Epithelial cell of prostate (primary cell): ENCODE measurements at regions not wholly inside any gene's neighbourhood (a gene's known extent, or its start where the extent isn't known, plus 50 kb on each side); places are given as distances from the start of the nearest gene placed in this dataset.

ENCODE experiments used
- DNase-seq: peaks from one replicate; pipeline ENCODE4 v3.0.0-alpha.2; 2011; ENCODE audit warnings: low read depth, low spot score
- H3K27ac ChIP-seq: fragments of 450-650 bp; 2 replicates; pipeline ENCODE4 v1.5.1; 2017; ENCODE audit warnings: mild to moderate bottlenecking

DNA sequence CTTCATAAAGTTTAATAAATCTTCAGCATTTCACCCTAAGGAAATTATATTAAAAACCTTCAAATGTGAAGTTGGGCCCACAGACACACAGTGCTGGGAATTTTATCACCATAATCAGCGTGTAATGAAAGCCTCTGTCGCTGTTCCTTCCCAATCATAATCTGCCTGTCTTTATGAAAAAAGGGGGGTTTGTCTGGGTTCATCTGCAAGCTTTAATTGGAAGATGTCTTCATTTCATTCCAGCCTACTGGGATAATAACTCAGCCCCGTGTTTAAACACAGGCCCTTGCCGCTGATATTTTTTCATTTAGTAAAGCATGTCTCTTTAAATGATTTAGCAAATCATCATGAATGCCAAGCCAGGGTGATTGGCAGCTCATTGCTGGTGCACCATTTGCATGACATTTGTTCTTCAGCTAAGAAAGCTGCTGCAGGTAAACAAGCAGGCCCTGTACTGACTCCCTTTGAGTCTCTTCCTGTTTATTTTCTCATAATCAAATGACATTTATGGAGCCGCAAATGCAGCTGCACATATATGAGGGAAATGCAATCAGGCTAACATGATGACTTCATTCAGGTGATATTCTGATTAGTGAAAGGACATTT lies 362.9 kb upstream of the TLE4 start:
- no peak for DNase-seq
- no peak overlapping the region for H3K27ac ChIP-seq

DNA sequence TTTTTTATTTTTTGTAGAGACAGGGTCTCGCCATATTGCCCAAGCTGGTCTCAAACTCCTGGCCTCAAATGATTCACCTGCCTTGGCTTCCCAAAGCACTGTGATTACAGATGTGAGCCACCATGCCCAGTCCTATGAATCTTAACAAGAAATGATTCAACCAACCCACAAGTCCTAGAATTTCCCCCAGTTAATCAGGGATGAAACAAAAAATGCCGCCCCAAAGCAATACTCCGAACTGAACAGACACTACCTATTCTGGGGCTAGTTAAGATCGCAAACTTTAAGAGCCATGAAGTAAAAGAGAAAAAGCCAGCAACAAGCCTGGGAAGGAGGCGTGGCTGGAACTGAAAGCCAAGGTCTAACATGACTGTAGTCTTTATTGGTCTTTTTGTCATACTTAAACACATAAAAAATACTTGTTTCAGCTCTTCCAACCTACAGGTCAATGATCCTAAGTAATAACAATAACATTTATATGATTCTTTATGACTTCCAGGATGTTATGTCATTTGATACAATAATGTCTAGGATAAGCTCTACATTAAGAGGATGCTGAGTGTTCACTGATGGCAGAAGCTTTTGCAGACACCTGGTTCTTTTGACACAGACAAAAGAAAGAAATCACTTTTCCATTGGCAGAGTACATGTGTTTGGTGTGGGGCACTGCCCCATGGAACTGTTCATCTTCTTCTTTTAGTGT lies 361.1 kb upstream of the TLE4 start:
- DNase-seq: no peak
- no peak overlapping the region for H3K27ac ChIP-seq

DNA sequence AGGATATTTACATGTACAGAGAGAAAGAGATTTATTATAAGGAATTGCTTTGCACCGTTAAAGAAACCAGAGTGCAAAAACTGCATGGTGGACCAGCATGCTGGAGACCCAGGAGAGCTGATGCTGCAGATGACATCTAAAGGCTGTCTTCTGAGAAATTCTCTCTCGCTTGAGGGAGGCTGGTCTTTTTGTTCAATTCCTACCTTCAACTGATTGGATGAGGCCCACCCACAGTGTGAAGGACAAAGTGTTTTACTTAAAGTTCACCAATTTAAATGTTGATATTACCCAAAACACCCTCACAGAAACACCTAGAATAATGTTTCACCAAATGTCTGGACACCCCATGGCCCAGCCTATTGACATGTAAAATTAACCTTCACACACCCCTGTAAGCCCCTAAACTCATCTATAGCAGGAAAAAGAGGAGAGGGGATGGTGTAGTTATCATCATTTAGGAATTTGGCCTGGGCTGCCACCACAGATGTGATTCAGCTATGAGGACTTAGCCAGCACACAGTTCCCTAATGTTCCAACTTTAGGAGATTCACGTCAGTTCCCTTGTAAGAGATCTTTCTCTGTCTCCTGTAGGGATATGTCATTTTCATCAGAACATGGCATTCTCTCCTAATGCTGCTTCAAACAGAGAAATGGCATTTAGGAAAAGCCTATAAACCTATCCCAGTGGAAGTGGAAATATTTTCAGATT lies 358.2 kb upstream of the TLE4 start:
- DNase-seq: no peak

DNA sequence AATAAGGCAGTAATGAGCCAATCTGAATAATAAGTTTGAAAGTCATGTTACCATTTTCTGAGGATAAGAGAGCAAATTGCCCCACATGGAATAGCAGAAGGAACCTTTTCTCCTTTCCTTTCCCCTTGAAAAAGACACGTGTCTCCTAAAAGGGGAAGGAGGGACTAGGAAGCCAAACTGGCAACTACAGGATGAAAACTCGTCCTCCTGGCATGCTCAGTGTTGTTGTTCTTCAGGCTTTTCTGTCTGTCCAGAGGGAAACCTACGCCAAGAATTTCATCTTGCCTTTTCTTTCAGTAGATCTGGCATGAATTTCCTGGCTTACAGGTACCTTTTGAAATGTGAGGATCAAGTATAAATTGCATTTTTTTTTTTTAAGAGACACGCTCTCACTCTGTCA lies 355.9 kb upstream of the TLE4 start:
- no peak for DNase-seq

More for the DNA sequence above, 358.2 kb upstream of the TLE4 start:
- no peak overlapping the region for H3K27ac ChIP-seq

DNA sequence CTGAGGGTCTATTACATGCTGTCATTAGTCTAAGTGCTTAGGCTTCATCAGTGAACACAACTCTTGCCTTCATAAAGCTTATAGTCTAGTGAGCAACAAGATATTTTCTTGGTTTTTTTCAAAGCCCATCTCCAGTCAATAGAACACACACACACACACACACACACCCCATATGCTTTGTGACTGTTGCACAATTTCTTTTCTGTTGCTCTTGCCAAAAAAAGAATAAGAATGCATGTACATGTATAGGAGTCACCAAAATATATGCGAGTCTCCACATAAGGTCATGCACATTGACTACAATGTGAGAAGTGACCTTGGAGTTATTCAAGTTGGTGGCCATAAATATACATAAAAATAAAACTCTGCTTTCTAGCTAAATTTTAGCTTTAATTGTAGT lies 351.5 kb upstream of the TLE4 start:
- no peak for DNase-seq
- H3K27ac ChIP-seq: no peak overlapping the region

More for the DNA sequence above, 355.9 kb upstream of the TLE4 start:
- no peak overlapping the region for H3K27ac ChIP-seq

DNA sequence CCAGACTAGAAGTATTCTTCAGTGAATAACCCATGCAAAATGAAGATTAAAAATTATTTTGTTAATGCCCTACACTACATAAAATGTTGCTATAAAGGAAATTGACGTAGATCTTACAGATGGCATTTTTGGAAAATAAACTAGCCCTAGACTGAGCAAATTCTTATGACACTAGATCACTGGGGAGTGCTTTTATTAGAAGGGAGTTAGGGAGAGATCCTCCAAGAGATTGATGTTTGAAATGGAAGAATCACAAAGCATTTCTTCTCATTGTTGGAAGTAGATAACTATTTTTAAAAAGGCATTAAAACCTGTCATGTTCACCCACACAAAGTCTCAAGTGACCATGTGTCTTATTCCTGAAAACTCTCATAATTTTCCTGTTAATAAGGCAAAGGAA lies 351.1 kb upstream of the TLE4 start:
- peak overlapping the region; percentile 3 for H3K27ac ChIP-seq
- DNase-seq: no peak

DNA sequence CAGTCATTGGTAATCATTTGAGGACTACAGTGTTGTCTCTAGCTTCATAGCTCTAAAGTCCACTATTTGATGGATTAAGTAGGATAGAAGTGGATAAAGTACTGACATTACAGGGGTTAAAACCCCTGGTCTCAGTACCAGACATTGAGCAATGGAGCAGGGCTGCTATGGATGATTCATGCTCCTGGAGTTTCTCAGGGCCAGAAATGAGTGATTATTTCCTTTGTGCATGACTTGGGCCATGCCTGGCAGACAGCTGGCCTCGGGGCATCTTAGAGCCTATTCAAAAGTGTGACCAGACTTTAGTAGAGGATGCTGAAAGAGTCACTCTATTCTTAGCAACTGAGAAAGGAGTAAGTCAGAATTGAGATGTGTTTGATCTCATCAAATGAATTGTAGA lies 350.7 kb upstream of the TLE4 start:
- H3K27ac ChIP-seq: peak overlapping the region; percentile 3
- DNase-seq: peak; percentile 73

DNA sequence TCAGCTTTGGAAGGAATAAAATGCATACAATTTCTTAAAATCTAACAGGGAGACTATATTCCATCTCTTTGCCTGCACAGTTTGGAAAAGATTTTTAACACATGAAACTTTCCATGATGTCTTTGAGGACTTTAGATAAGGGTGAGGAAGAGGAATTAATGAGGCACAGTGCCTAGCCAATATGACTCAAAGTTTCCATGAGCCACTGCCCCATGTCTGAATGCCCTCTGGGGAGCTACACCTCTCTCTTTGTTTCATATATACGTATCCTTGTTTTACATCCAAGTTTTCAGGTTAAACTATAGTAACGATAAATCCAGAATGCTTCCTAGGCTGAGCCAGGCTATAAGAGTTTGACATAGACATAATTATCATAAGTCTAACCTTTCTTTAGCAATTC lies 349.3 kb upstream of the TLE4 start:
- no peak overlapping the region for H3K27ac ChIP-seq
- no peak for DNase-seq

DNA sequence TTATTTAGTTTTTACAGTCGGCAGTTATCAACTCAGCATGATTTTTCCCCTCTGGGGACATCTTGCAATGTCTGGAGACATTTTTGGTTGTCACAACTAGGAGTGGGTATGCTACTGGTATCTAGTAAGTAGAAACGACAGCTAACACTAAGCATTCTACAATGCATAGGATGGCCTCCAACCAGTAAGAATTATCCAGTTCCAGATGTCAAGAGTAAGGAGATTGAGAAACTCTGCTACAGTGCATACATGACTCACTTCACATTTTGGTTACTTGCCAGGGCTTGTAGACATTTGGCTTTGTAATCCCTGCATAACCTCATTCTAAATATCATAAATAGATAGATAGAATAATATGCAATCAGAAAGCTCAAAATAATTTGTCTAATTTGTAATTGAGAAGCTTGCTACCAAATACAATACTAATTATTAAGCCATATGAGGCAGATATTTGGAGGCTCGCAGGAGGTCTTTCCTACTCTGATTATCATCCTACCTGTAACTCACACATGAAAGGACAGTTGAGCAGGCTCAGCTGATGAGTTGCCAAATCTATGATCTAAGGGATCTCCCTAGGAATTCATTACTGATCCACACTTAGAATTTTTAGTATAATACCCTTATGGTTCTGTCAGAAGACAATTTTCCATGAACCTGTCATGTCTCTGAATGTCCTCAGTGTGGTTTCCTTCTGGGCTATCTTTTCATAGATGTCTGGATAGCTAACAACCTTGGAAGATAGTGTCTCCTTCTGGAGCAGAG lies 346.9 kb upstream of the TLE4 start:
- H3K27ac ChIP-seq: no peak overlapping the region

DNA sequence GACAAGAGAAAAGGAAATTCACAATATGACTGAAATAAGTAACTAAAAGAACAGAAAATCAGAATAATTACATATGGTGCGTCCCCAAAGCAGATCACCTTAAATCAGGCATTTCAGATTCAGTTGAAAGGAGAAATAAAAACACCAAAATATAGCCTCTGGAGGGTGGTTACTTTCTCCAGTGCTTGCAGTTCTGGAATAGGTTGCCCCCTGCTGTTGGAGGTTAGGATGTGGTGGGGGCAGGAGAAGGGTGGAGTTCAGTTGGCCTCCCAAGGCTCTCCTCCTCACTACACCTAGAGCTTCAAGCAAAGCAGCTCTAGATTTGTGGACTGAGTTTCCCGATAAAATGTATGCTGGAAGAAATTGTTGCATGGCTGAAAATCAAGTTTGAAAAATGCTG lies 338.2 kb upstream of the TLE4 start:
- no peak overlapping the region for H3K27ac ChIP-seq
- DNase-seq: no peak

More for the DNA sequence above, 346.9 kb upstream of the TLE4 start:
- peak; percentile 49 for DNase-seq

DNA sequence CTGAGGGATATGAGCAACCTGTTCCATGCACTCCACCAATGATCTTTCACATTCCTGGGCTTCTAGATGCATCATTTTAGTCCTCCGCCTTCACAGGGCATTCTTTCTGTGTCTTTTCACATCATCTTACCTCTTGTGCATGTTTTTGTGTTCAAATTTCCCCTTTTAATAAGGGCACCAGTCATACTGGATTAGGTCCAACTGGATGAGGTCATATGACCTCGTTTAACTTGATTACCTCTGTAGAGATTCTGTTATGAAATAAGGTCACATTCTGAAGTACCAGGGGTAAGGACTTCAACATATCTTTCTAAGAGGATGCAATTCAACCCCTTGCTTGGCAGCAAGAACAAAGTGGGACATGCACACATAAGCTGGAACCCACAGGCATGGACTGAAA lies 335.3 kb upstream of the TLE4 start:
- DNase-seq: no peak
- no peak overlapping the region for H3K27ac ChIP-seq

DNA sequence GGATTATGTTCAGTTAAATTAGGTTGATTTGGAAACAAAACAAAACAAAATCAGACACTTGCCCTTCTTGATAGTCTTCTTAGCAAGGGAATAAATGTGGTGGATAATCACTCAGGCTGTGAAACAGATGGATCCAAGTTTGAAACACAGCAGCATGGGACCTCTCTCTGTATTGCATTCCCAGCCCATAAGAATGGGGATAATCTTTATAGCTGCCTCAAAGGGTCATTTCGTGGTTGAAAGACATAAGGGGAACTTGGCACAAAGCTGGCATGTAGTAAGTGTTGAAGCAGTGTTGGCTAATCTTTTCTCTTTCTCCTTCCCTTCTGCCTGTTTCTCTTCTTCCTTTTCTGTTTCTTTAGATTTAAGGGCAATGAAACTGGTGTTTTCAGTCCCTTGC lies 333.9 kb upstream of the TLE4 start:
- H3K27ac ChIP-seq: no peak overlapping the region
- no peak for DNase-seq

DNA sequence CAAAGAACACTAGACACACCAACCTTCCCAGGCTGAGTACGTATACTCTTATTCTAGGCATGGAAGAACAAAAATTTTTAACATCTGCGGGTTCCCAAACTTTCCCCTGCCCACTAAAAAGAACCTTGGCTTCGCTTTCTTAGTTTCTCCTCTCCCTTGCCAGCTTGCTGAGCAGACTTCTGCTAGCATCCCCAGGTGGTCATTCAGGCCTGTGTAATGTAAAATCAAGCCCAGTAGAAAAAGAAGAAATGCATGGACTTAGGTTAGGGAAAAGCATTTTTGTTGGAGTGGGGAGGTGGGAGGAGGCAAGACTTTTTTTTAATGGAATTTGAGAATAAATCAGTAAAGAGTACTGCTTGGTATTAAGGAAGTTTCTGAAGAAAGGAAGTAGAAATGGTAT lies 331.0 kb upstream of the TLE4 start:
- DNase-seq: no peak
- H3K27ac ChIP-seq: no peak overlapping the region

DNA sequence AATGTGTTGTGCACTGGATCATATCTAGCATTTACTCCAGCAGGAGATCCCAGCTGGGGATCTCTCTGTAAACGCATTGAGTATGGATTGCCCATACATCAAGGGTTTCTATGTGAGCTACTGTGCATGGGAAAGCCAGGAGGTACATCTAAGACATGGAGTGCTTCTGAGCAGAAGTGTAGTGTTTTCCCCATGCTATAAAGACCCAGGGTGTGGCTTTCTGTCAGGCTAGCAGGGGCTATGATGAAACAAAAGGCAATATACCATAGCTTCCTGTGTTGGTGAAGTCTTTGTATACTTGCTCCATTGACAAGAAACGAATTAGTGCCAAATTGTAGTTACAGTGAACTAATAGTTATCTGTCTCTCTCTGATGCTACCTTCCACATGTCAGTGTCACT lies 329.3 kb upstream of the TLE4 start:
- no peak for DNase-seq
- no peak overlapping the region for H3K27ac ChIP-seq

DNA sequence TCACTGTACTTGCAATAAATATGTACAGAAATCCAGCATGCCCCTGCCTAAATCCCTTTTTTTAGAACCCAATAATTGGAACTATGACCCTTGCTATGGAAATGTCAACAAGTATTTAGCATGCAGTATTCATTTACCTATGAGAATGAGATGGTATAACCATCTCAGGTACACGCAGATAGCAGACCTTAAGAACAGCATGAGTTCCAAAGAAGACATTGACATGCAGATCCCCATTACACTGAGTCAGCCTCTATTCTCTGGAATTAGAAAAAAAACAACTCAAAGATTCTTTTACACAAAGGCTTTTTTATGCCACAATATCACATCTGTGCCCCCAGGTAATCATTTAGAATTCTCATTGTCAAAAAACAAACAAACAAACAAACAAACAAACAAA lies 325.6 kb upstream of the TLE4 start:
- H3K27ac ChIP-seq: no peak overlapping the region
- DNase-seq: no peak

DNA sequence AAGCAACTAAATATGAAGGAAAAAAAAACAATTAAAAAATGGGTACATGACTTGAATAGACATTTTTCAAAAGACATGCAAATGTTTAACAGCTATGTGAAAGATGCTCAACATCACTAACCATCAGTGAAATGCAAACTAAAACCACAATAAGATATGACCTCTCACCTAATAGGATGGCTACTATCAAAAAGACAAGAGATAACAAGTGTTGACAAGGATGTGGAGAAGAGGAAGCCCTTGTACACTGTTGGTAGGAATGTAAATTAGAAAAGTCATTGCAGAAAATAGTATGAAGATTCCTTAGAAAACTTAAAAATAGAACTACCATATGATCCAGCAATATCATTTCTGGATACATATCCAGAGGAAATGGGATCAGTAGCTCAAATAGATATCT lies 324.7 kb upstream of the TLE4 start:
- no peak for DNase-seq

DNA sequence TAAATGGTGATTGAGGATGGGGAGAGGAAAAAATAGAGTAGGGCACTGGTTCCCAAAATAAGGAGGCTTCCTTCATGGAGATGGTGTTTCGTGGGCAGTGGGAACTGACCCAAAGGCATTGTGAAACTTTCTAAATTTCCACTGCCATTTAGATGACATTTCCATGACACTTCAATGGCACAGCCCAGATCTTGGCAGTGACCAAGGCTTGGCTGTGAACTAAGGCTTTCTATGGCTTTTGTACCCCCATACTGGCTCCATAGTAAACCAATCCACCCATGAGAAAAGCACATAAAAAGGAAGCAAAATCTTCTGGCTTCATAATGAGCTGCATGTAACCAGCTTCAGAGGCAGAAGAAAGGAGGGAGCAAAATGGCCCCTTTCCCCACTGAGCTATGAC lies 321.0 kb upstream of the TLE4 start:
- no peak overlapping the region for H3K27ac ChIP-seq
- DNase-seq: no peak

More for the DNA sequence above, 324.7 kb upstream of the TLE4 start:
- no peak overlapping the region for H3K27ac ChIP-seq

DNA sequence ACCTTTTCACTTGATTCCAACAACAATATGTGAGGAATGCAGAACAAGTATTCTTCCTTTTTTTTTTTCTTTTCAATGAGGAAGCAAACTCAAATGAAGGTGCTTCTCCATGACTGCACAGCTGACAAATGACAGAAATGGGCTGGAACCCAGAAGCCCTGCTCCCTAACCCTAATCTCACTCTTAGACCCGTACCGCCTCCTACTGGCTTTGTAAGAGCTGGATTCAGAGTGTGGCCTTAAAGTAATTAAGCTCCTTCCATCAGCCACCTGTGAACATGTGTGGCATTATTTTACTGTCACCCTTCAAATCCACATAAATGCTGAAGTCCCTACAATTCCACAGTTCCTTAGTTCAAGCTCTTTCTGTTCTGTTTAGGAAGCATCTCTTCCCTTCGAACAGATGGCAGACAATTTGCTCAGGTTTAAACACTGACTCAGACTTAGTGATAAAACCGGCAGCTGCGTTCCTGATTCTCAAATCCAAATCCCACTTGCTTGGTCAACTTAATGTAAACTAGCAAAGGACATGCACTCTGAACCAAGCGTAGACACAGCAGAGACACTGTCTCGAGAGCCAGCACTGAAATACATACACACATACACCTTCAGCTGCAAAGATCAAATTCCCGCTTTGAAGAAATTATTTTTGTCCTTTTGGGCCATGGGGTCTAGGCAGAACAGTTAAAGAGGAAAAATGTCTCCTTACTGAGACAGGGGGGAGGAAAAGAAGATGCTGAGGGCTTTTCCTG lies 316.7 kb upstream of the TLE4 start:
- H3K27ac ChIP-seq: no peak overlapping the region

DNA sequence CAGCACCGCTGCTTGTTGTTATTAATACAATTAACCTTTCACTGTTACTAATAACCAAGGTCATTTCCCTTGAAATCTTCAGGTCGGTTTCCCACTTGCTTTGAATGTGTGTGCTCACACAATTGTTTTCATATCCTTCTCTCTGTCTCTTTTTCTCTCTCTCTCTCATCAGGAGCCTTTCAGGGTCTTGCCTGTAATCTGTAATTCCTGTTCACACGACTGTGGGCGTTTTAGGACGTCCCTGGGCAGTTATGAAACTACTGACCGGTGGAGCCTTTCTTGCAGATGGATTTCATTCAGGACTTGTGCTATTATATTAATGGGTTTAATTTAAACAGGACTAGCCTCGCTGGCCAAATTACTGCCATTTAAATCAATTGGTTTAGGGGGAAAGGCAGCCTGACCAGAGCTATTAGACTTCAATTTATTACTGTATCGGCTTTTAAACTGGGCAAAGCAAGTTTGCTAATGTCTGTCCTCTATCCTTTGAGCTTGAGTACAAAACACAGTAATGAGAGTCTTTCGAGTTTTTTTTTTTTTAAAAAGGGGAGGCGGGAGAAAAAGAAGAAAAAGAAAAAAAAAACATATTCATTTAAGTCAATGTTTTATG lies 316.0 kb upstream of the TLE4 start:
- no peak for DNase-seq
- no peak overlapping the region for H3K27ac ChIP-seq

More for the DNA sequence above, 316.7 kb upstream of the TLE4 start:
- DNase-seq: no peak
